NCI-H2196 treated with DMSO at 0.1 percent for 48 hours (cell line): ENCODE measurements at regions not wholly inside any gene's neighbourhood (a gene's known extent, or its start where the extent isn't known, plus 50 kb on each side); places are given as distances from the start of the nearest gene placed in this dataset.
"Not testable (repeated sequence)": the region's sequence is repeated elsewhere in the genome, so short reads cannot be mapped to it uniquely, and the experiment has no call there.

Experiments used
- DNase-seq: peaks from one replicate; lab custom pipeline; 2025; ENCODE audit not compliant: unreplicated experiment; lab: John Stamatoyannopoulos, UW

DNA sequence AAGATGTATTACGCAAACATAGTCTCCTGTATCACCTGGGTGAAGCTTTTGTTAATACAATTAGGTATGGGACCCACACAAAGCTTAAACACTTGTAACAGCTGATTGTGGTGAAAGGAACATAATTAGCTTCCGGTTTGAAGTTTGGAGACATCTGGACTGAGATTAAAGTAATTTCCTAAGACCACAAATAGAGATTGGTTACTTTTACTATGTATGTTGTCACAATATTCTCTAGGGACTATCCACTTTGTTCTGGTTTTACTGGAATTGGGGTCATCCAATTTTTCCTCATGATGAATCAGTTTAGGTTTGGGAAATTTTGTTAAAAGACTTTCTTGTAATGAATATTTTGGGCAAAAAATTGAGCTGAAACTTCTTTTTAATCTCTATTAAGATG lies 71.8 kb upstream of the SAMSN1 start:
- no peak for DNase-seq

DNA sequence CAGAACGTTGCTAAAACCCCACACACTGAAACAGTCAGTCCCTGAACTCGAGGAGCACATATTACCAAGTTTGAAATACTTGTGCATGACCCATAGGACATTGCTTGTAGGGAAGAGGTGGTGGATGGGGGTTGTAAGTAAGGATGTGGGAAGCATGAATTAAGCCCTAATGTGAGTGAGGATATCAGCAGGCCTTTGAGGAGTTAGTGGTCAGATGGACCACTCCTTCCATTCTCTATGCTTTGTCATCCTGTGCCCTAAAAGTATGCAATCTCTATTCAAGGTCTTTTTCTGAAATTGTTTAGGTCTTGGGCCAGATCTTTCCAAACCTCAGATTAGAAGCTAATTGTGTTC lies 70.9 kb upstream of the SAMSN1 start:
- DNase-seq, result no peak

DNA sequence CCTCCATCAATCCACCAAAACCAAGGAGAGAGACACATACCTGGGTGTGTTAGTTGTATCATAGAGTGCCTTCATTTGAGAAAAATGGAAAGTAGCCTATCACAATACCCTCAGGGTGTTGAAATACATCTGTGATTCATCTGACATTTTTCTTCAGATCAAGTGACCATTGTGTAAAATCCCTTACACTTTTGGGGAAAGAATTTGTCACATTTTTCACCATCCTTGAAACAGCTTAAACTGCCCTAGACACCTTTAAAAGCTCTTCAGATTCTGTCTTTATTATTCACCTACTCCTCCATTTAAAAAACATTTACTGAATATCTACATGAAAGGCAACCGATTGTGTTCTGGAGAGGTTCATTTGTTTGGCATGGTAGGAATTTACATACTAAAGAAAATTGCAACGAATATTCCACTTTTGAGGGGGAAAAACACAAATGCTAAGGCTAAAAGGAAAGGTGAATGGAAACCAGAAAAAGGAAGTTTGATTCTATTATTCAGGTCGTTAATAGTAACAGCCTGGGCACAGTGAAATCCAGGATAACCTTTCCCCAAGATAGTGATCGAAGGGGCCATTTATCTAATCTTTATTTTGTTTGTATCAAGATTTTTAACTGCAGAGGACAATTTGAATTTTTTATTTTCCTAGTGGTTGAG lies 70.4 kb upstream of the SAMSN1 start:
- no peak for DNase-seq

DNA sequence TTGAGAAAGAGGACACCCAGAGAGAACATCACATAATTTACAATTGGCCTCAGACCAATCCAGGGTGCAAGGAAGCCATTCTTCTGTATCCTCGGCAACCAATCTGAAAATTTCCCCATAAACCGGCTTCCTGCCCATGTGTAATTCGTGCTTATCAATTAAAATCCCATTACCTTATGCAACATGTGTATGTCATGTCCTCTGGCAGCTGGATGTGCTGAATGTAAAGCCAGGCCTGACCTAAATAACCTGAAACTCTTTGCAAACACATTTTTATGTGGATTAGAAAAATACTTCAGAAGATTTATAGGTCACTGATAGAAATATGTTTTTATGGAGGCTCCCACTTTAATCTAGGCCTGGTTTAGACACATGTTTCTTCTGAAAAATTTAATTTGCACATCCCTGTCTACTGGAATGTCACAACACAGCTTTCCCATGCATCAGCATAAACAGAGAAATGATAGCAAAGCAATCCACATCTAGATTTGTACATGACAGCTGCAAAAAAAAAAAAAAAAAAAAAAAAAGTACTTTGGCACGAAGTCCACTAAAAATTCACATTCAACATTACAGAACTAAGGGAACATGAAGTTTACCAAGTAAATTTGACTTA lies 69.4 kb upstream of the SAMSN1 start:
- DNase-seq, result no peak

DNA sequence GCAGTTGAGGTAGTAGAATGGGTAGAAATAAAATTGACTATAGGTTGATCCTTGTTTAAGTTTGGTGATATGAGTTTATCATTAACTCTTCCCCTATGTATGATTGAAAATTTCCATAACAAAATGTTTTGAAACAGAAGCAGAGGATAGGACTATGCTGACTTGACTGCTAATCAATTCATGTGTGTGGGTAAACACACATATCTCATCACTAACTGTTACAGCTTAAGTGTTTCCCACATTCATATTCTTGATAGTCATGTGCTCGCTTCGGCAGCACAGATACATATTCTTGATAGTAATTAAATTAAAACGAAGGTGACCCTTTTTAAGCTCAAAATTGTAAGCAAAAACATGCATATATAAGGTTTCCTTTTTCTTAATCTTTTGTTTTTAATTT lies 68.2 kb upstream of the SAMSN1 start:
- no peak for DNase-seq

DNA sequence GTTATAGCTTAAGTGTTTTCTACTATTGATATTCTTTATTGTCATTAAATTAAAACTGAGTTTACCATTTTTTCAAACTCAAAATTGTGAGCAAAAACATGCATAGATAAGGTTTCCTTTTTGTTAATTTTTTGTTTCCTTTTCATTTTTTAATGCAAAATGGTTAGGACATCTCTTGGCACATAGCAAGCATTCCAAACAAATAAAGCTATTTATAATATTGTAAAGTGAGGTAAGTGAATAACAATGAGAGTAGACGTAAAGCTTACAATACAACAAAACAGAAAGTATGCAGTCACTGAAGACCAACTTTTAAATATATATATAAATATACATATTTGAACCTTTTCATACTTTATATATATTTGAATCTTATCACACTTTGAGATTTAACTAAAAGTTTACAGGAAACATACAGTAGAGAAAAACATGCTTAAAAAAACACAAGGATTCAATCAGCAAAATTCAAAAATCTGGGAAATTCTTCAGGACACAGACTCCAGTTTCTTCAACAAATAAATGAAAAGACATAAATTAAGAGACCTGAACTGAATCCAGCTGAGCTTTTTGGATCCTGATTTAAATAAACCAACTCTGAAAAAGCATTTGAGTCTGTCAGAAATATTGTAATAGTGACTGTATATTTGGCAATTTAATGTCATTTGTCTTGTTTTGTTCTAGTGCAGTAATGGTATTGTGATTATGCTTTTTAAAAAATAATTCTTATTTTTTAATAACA lies 67.5 kb upstream of the SAMSN1 start:
- no peak for DNase-seq

DNA sequence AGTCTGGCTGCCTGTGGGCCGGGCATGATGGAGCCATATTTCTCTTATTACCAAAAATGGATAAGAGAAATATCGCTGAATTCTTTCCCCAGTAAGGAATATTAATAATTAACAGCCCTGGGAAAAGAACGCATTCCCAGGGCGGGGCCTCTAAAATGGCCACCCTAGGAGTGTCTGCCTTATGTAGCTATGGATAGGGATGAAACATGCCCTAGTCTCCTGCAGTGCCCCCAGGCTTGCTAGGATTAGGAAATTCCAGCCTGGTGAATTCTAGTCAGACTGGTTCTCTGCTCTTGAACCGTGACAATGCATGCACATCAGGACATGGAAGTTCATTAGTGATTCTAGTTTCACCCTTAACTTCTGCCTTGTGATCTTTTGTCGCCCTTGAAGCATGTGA lies 64.0 kb upstream of the SAMSN1 start:
- not testable (repeated sequence) for DNase-seq

DNA sequence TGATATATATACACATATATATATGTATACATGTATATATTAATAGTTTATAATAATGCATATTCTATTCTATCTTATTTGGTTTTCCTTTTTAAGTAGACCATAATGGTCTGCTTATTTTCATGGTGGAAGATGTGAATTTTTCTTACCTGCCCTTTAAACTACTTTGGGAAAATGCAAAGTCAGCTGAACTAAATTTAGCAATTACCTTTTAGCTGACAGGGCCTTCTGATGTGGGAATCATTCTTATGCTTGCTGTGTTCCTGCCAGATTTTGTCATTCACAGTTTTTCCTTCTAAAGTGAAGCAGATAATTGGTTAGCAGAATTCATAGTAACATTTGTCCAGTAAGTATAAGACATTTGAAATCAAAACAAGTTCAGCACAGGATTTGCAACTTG lies 63.2 kb upstream of the SAMSN1 start:
- DNase-seq, result no peak

DNA sequence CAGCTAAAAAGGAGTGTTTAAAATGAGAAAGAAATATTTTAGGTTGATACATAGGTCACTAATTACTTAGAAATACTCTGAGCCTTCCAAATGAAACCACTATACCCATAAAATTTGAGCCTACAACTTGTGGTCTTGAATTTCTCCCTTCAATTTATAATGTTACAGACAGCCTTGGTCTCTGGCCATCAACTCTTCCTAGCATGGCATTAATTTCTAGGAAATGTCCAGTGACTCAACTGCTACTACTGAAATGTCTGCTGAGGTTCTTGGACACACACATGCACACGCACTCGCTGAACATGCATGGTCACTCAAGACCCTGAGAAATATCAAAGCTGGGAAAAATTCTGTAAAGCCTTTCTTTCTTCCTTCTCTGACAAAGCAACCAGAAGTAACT lies 61.1 kb upstream of the SAMSN1 start:
- no peak for DNase-seq

DNA sequence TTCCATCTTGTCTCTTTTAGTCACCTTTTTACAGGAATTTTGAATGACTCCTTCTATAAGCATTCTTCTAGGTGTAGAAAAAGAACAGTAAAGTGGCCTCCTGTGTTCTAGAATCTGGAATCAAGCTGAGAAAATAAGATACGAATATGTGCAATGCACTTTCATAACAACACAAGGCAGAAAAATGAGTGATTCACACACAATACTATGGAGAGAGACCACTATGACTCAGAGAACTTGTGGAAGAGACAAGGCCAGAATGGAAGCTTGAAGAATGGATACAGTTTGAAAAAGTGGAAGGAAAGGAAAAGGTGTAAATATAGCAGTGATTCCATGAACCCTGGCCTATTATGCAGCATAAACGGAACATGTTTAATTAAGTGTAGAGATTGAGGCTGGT lies 57.1 kb upstream of the SAMSN1 start:
- no peak for DNase-seq

DNA sequence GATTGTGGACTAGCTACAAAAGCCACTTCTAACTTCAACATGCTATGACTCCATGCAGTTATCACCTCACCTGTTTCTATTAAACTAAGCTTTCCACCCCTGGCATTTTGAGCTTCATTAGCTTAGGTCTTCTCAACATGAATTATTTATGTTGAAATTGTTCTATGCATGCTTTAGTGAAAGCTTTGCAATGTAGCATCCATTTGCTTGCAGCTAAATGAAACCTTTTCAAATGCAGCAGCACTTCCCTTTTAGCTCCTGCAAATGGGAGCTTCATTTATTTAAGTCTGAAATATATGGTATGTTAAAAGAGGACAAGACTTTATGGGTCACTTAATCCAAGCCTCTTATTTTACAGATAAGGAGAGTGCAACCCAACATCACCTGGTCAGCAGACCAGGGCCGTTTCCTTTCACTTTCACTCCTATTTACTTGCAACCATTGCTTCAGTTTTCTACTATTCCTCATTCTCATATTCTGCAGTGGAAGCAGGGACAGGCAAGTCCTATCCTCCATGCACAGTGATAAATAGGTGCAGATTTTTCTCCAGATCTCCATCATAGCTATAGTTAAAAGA lies 56.4 kb upstream of the SAMSN1 start:
- no peak for DNase-seq

DNA sequence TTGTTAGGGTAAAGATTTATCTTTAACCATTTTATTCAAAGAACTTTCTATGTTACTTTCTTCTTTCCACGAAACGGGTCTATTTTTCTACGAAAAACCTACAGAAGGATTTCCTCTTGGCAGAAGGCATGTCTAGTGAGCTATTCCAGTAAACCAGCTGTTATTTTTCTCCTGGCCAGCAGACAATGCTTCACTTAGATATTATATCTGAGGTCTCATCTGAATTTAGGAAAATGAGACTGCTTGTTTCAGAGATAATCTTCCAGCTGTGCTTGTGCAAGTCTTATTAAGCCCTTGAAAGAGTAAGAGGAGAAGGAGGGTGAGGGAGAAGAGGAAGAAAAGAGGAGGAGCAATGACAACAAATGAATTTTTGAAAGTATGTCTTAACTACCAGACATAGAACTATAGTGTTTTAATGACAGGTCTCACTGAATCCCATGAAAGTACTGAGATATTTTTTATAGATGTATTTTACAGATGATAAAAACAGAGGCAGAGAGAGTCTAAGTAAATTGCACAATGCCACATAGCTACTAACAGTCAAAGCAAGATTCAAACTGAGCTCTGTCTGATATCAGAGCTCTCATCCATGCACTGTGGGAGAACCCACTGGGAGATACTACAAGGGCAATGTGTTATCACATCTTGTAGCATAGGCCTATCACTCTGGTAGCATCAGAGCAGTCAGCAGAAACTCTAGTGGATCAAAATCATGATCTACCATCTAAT lies 54.6 kb upstream of the SAMSN1 start:
- DNase-seq, result no peak

DNA sequence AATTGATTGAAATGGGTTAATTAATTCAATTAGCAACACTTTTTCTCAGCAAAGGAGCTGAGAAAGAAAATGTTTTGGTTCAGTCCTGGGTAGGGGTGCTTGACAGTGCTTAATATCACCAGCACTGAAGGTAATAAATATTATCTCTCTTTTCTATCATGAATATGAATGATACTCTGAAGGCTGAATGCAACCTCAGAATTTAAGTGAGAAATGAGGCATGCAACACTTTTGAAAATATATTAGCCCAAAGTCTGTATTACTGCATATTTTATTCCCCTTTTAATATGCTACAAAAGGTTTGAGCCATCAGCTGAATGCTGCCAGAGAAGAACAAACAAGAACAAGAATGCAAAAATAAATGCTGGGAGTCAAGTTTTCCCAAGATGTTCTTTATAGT lies 52.0 kb upstream of the SAMSN1 start:
- no peak for DNase-seq
